ENCODE measurements at regions not wholly inside any gene's neighbourhood (a gene's known extent, or its start where the extent isn't known, plus 50 kb on each side); places are given as distances from the start of the nearest gene placed in this dataset.

DNA sequence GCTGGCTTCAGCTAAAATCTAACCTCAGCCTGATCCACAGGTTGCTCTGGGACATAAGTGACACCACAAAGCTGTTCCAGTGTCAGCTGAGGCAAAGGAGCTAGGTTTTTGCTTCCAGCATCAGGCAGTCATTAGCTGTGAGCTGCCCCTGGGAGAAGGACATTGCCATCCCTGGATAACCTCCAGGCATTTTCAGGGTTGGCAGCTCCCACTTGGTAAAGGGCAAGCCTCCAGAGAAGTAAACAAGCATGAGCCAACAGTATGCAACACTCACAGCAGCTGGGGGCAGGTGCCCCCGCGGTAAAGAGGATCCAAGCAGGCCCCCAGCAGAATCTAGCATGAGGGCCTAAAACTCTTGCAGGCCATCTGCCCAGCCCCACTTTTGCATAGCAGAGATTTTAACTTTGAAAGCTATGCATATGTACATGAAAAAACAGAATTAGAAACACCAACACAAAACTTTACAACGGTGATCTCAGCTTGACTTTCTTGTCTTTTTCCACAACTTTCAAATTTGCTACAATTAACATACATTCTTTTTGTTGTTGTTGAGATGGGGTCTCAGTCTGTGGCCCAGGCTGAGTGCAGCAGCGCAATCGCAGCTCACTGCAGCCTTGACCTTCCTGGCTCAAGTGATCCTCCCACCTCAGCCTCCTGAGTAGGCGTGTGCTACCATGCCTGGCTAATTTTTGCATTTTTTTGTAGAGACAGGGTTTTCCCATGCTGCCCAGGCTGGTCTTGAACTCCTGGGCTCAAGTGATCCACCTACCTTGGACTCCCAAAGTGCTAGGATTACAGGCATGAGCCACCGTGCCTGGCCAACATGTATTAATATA is 83.8 kb upstream of the TPM1 start:
- Mint-ChIP-seq H3K4me1 (peaks cover 13% of the 10 kb centered on the region), H3K4me3 (no peak overlapping the region), H3K36me3 (no peaks in the 10 kb centered on the region), H3K27ac (no peak overlapping the region), H3K27me3 (ENCODE audit: low read depth) (no peaks in the 10 kb centered on the region), H3K9me3 (0 out of 2 replicates have a peak, but pooled peaks cover 2% of the 10 kb centered on the region)
- CTCF ChIA-PET = no interaction called here
- TF ChIP-seq ZNF121 (CRISPR knock-in tag; IDR thresholded peaks at IDR 0.05) = peak; percentile 96
- TF ChIP-seq, protein P1, sequence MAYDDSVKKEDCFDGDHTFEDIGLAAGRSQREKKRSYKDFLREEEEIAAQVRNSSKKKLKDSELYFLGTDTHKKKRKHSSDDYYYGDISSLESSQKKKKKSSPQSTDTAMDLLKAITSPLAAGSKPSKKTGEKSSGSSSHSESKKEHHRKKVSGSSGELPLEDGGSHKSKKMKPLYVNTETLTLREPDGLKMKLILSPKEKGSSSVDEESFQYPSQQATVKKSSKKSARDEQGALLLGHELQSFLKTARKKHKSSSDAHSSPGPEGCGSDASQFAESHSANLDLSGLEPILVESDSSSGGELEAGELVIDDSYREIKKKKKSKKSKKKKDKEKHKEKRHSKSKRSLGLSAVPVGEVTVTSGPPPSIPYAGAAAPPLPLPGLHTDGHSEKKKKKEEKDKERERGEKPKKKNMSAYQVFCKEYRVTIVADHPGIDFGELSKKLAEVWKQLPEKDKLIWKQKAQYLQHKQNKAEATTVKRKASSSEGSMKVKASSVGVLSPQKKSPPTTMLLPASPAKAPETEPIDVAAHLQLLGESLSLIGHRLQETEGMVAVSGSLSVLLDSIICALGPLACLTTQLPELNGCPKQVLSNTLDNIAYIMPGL (CRISPR knock-in tag; IDR thresholded peaks at IDR 0.05) = no peak
- DNase-seq (ENCODE audit: low spot score) (no peak), ATAC-seq (no peak; the same call in 1 of the 2 replicates)
- POLR2A ChIA-PET = interaction anchor here (0.5 to 0.8 kb wide), 2 partner anchors 9 to 863 kb away, joined by 3 to 6 read pairs; no protein-coding TSS in a partner anchor

DNA sequence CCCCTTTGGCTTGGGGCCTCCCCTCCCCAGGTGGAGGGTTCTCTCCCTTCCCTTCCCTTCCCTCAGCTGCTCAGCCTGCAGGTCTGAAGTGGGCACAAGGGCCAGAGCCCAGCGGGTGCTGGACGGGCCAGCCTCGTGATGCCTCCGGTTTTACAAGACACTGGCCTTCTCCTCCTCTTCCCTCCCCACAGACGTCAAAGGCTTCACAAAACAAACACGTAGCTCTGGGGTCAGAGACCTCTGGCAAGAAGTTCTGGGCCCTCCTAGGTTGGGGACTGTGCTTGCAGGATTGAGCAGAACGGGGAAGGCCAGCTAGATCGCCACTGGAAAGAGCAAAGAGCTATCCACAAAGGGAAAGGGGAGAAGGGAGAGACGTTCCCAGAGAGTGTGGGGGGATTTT is 81.4 kb upstream of the TPM1 start:
- ChIA-PET CTCF (no interaction called here), POLR2A (no interaction called here)
- Mint-ChIP-seq H3K27me3 (ENCODE audit: low read depth) (no peaks in the 10 kb centered on the region), H3K9me3 (no peaks in the 10 kb centered on the region), H3K4me3 (no peak overlapping the region), H3K27ac (no peak overlapping the region; the same call in 1 of the 2 replicates), H3K36me3 (no peaks in the 10 kb centered on the region), H3K4me1 (peaks cover 16% of the 10 kb centered on the region)
- ATAC-seq (no peak), DNase-seq (ENCODE audit: low spot score) (no peak)
- no peak for TF ChIP-seq NFYB (CRISPR knock-in tag; conservative IDR thresholded peaks at IDR 0.05; ENCODE audit: low read depth)
- TF ChIP-seq NR1H2 (CRISPR knock-in tag; IDR thresholded peaks at IDR 0.05) = no peak
- TF ChIP-seq, protein P2, sequence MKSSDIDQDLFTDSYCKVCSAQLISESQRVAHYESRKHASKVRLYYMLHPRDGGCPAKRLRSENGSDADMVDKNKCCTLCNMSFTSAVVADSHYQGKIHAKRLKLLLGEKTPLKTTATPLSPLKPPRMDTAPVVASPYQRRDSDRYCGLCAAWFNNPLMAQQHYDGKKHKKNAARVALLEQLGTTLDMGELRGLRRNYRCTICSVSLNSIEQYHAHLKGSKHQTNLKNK (CRISPR knock-in tag; IDR thresholded peaks at IDR 0.05) = no peak
- TF ChIP-seq RORB (CRISPR knock-in tag; IDR thresholded peaks at IDR 0.05) = no peak
- TF ChIP-seq, protein P3, sequence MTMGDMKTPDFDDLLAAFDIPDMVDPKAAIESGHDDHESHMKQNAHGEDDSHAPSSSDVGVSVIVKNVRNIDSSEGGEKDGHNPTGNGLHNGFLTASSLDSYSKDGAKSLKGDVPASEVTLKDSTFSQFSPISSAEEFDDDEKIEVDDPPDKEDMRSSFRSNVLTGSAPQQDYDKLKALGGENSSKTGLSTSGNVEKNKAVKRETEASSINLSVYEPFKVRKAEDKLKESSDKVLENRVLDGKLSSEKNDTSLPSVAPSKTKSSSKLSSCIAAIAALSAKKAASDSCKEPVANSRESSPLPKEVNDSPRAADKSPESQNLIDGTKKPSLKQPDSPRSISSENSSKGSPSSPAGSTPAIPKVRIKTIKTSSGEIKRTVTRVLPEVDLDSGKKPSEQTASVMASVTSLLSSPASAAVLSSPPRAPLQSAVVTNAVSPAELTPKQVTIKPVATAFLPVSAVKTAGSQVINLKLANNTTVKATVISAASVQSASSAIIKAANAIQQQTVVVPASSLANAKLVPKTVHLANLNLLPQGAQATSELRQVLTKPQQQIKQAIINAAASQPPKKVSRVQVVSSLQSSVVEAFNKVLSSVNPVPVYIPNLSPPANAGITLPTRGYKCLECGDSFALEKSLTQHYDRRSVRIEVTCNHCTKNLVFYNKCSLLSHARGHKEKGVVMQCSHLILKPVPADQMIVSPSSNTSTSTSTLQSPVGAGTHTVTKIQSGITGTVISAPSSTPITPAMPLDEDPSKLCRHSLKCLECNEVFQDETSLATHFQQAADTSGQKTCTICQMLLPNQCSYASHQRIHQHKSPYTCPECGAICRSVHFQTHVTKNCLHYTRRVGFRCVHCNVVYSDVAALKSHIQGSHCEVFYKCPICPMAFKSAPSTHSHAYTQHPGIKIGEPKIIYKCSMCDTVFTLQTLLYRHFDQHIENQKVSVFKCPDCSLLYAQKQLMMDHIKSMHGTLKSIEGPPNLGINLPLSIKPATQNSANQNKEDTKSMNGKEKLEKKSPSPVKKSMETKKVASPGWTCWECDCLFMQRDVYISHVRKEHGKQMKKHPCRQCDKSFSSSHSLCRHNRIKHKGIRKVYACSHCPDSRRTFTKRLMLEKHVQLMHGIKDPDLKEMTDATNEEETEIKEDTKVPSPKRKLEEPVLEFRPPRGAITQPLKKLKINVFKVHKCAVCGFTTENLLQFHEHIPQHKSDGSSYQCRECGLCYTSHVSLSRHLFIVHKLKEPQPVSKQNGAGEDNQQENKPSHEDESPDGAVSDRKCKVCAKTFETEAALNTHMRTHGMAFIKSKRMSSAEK (CRISPR knock-in tag; IDR thresholded peaks at IDR 0.05; ENCODE audit: borderline replicate concordance) = no peak
- TF ChIP-seq, protein P4, sequence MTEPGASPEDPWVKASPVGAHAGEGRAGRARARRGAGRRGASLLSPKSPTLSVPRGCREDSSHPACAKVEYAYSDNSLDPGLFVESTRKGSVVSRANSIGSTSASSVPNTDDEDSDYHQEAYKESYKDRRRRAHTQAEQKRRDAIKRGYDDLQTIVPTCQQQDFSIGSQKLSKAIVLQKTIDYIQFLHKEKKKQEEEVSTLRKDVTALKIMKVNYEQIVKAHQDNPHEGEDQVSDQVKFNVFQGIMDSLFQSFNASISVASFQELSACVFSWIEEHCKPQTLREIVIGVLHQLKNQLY (CRISPR knock-in tag; IDR thresholded peaks at IDR 0.05) = no peak
- TF ChIP-seq, protein P5, sequence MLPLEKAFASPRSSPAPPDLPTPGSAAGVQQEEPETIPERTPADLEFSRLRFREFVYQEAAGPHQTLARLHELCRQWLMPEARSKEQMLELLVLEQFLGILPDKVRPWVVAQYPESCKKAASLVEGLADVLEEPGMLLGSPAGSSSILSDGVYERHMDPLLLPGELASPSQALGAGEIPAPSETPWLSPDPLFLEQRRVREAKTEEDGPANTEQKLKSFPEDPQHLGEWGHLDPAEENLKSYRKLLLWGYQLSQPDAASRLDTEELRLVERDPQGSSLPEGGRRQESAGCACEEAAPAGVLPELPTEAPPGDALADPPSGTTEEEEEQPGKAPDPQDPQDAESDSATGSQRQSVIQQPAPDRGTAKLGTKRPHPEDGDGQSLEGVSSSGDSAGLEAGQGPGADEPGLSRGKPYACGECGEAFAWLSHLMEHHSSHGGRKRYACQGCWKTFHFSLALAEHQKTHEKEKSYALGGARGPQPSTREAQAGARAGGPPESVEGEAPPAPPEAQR (CRISPR knock-in tag; IDR thresholded peaks at IDR 0.05) = no peak
- no peak for TF ChIP-seq ZNF219 (CRISPR knock-in tag; IDR thresholded peaks at IDR 0.05; ENCODE audit: borderline replicate concordance)
- TF ChIP-seq, protein P6, sequence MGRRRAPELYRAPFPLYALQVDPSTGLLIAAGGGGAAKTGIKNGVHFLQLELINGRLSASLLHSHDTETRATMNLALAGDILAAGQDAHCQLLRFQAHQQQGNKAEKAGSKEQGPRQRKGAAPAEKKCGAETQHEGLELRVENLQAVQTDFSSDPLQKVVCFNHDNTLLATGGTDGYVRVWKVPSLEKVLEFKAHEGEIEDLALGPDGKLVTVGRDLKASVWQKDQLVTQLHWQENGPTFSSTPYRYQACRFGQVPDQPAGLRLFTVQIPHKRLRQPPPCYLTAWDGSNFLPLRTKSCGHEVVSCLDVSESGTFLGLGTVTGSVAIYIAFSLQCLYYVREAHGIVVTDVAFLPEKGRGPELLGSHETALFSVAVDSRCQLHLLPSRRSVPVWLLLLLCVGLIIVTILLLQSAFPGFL (CRISPR knock-in tag; IDR thresholded peaks at IDR 0.05; ENCODE audit: borderline replicate concordance) = no peak
- TF ChIP-seq, protein P7, sequence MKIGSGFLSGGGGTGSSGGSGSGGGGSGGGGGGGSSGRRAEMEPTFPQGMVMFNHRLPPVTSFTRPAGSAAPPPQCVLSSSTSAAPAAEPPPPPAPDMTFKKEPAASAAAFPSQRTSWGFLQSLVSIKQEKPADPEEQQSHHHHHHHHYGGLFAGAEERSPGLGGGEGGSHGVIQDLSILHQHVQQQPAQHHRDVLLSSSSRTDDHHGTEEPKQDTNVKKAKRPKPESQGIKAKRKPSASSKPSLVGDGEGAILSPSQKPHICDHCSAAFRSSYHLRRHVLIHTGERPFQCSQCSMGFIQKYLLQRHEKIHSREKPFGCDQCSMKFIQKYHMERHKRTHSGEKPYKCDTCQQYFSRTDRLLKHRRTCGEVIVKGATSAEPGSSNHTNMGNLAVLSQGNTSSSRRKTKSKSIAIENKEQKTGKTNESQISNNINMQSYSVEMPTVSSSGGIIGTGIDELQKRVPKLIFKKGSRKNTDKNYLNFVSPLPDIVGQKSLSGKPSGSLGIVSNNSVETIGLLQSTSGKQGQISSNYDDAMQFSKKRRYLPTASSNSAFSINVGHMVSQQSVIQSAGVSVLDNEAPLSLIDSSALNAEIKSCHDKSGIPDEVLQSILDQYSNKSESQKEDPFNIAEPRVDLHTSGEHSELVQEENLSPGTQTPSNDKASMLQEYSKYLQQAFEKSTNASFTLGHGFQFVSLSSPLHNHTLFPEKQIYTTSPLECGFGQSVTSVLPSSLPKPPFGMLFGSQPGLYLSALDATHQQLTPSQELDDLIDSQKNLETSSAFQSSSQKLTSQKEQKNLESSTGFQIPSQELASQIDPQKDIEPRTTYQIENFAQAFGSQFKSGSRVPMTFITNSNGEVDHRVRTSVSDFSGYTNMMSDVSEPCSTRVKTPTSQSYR (CRISPR knock-in tag; IDR thresholded peaks at IDR 0.05) = no peak
- TF ChIP-seq NR3C1 (CRISPR knock-in tag; conservative IDR thresholded peaks at IDR 0.05; ENCODE audit: low read depth) = no peak
- no peak for TF ChIP-seq RELA (CRISPR knock-in tag; IDR thresholded peaks at IDR 0.05; ENCODE audit: borderline replicate concordance)
- TF ChIP-seq GRHL2 (CRISPR knock-in tag; IDR thresholded peaks at IDR 0.05; ENCODE audit: insufficient replicate concordance, severe bottlenecking) = no peak
- TF ChIP-seq, protein P8, sequence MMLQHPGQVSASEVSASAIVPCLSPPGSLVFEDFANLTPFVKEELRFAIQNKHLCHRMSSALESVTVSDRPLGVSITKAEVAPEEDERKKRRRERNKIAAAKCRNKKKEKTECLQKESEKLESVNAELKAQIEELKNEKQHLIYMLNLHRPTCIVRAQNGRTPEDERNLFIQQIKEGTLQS (CRISPR knock-in tag; conservative IDR thresholded peaks at IDR 0.05) = no peak
- TF ChIP-seq ELF4 (CRISPR knock-in tag; IDR thresholded peaks at IDR 0.05; ENCODE audit: low read depth) = no peak
- TF ChIP-seq, protein P9, sequence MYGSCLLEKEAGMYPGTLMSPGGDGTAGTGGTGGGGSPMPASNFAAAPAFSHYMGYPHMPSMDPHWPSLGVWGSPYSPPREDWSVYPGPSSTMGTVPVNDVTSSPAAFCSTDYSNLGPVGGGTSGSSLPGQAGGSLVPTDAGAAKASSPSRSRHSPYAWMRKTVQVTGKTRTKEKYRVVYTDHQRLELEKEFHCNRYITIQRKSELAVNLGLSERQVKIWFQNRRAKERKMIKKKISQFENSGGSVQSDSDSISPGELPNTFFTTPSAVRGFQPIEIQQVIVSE (CRISPR knock-in tag; IDR thresholded peaks at IDR 0.05; ENCODE audit: borderline replicate concordance) = no peak
- TF ChIP-seq CBFB (CRISPR knock-in tag; IDR thresholded peaks at IDR 0.05; ENCODE audit: low read depth) = no peak
